ENCODE measurements at regions not wholly inside any gene's neighbourhood (a gene's known extent, or its start where the extent isn't known, plus 50 kb on each side); places are given as distances from the start of the nearest gene placed in this dataset.

- Histone ChIP-seq H3K9me3 (no peaks in the 10 kb centered on the region), H3K27ac (no peak overlapping the region), H3K27me3 (no peaks in the 10 kb centered on the region), H3K36me3 (no peaks in the 10 kb centered on the region), H3K4me1 (no peaks in the 10 kb centered on the region), H3K4me3 (no peak overlapping the region)
- WGBS, 2 donors, result 43 to 49% methylated on average over 7 of the region's 7 CpGs
- DNase-seq (ENCODE audit: low spot score in 2 of 2), result no peak
- no peak for TF ChIP-seq CTCF (IDR thresholded peaks at IDR 0.05)
- TF ChIP-seq EP300 (IDR thresholded peaks at IDR 0.05), result no peak
- TF ChIP-seq POLR2A (IDR thresholded peaks at IDR 0.05), result no peak
These were observed 1084.9 kb downstream of the RPA4 start for GRCh38 chrX:97968376-97969163.

GRCh38 chrX:97984641-97985040 is 1100.9 kb downstream of the RPA4 start:
- H3K27ac ChIP-seq, result no peak overlapping the region
- TF ChIP-seq CTCF (IDR thresholded peaks at IDR 0.05) (no peak), POLR2A (IDR thresholded peaks at IDR 0.05) (no peak), EP300 (IDR thresholded peaks at IDR 0.05) (no peak)
- peaks cover 0 to 5% of the 10 kb centered on the region in 2 donors for H3K27me3 ChIP-seq
- no peaks in the 10 kb centered on the region for H3K4me1 ChIP-seq
- no peak overlapping the region for H3K4me3 ChIP-seq
- no peaks in the 10 kb centered on the region for H3K36me3 ChIP-seq
- DNase-seq (ENCODE audit: low spot score in 2 of 2), result no peak
- no peaks in the 10 kb centered on the region for H3K9me3 ChIP-seq
- 42 to 68% methylated on average over 4 of the region's 4 CpGs for WGBS, 2 donors

GRCh38 chrX:97985096-97985495 is 1101.4 kb downstream of the RPA4 start:
- Histone ChIP-seq H3K4me1 (no peaks in the 10 kb centered on the region), H3K36me3 (no peaks in the 10 kb centered on the region), H3K9me3 (no peaks in the 10 kb centered on the region), H3K27me3 (peaks cover 0 to 3% of the 10 kb centered on the region in 2 donors), H3K4me3 (no peak overlapping the region), H3K27ac (no peak overlapping the region)
- DNase-seq (ENCODE audit: low spot score in 2 of 2), result no peak
- 79 to 86% methylated on average over 4 of the region's 4 CpGs for WGBS, 2 donors
- TF ChIP-seq POLR2A (IDR thresholded peaks at IDR 0.05) (no peak), CTCF (IDR thresholded peaks at IDR 0.05) (no peak), EP300 (IDR thresholded peaks at IDR 0.05) (no peak)

GRCh38 chrX:97987979-97988378 is 1104.3 kb downstream of the RPA4 start:
- Histone ChIP-seq H3K4me1 (no peaks in the 10 kb centered on the region), H3K27ac (no peak overlapping the region), H3K36me3 (no peaks in the 10 kb centered on the region), H3K9me3 (no peaks in the 10 kb centered on the region), H3K27me3 (peaks cover 0 to 3% of the 10 kb centered on the region in 2 donors), H3K4me3 (no peak overlapping the region)
- WGBS, 2 donors, result 97 to 100% methylated on average over 1 of the region's 1 CpG
- TF ChIP-seq CTCF (IDR thresholded peaks at IDR 0.05), result no peak
- no peak for TF ChIP-seq POLR2A (IDR thresholded peaks at IDR 0.05)
- TF ChIP-seq EP300 (IDR thresholded peaks at IDR 0.05), result no peak
- no peak for DNase-seq (ENCODE audit: low spot score in 2 of 2)

GRCh38 chrX:97995834-97996233 is 1112.1 kb downstream of the RPA4 start:
- DNase-seq (ENCODE audit: low spot score in 2 of 2), result no peak
- H3K9me3 ChIP-seq, result no peaks in the 10 kb centered on the region
- no peak for TF ChIP-seq CTCF (IDR thresholded peaks at IDR 0.05)
- no peak for TF ChIP-seq EP300 (IDR thresholded peaks at IDR 0.05)
- H3K27ac ChIP-seq, result no peak overlapping the region
- 70 to 84% methylated on average over 4 of the region's 4 CpGs for WGBS, 2 donors
- H3K4me1 ChIP-seq, result no peaks in the 10 kb centered on the region
- no peaks in the 10 kb centered on the region for H3K36me3 ChIP-seq
- no peak overlapping the region for H3K4me3 ChIP-seq
- no peaks in the 10 kb centered on the region for H3K27me3 ChIP-seq
